PC-9 (cell line): ENCODE measurements at regions not wholly inside any gene's neighbourhood (a gene's known extent, or its start where the extent isn't known, plus 50 kb on each side); places are given as distances from the start of the nearest gene placed in this dataset.

ENCODE experiments used
- BruUV-seq: library from RNA; stranded (reverse); fragments of 400-500 nt; replicated peaks from 2 replicates; lab custom pipeline; 2021; lab: Mats Ljungman, UMichigan
- CTCF ChIA-PET: fragments of 300-600 bp; sonication (Branson Sonifier 250); formaldehyde crosslinking; loops from one replicate; lab custom pipeline; 2022; ENCODE audit warnings: antibody characterized with exemption; lab: Charles Lee
- POLR2A ChIA-PET: fragments of 300-600 bp; sonication (Branson Sonifier 250); formaldehyde crosslinking; loops from one replicate; lab custom pipeline; 2022; ENCODE audit warnings: antibody characterized with exemption; ENCODE audit not compliant: unreplicated experiment; lab: Charles Lee
- DNase-seq, 2 experiments: peaks; one replicate each; pipeline versions ENCODE4 v3.0.0 to v3.0.0-alpha.2; 2015 to 2022; ENCODE audit warnings: mixed read lengths in 1 of 2
- H2AFZ ChIP-seq: fragments of 200-600 bp; sonication (generic); 2 replicates; pipeline ENCODE4 v1.8.1; 2017; ENCODE audit warnings: antibody characterized with exemption
- H3F3A ChIP-seq: fragments of 200-600 bp; sonication (generic); 2 replicates; pipeline ENCODE4 v1.8.1; 2017; ENCODE audit warnings: antibody characterized with exemption, mild to moderate bottlenecking, low read depth; ENCODE audit not compliant: insufficient read depth
- H3K27ac ChIP-seq: fragments of 200-600 bp; sonication (generic); 2 replicates; pipeline ENCODE4 v1.6.1; 2016; ENCODE audit warnings: mixed run types
- H3K27me3 ChIP-seq: fragments of 200-600 bp; sonication (generic); 2 replicates; pipeline ENCODE4 v1.6.1; 2016; ENCODE audit warnings: low read depth, mixed run types; ENCODE audit not compliant: insufficient read depth
- H3K36me3 ChIP-seq: fragments of 200-600 bp; sonication (generic); 2 replicates; pipeline ENCODE4 v1.6.1; 2016; ENCODE audit warnings: low read depth, mixed run types
- H3K4me1 ChIP-seq: fragments of 200-600 bp; sonication (generic); replicated peaks from 2 replicates; pipeline ENCODE4 v1.6.1; 2016; ENCODE audit warnings: mixed run types; ENCODE audit not compliant: insufficient read depth
- H3K4me2 ChIP-seq: fragments of 200-600 bp; sonication (generic); 2 replicates; pipeline ENCODE4 v1.6.1; 2017; ENCODE audit warnings: mixed run types
- H3K4me3 ChIP-seq: fragments of 200-600 bp; sonication (generic); 2 replicates; pipeline ENCODE4 v1.6.1; 2016; ENCODE audit warnings: mixed run types
- H3K79me2 ChIP-seq: fragments of 200-600 bp; sonication (generic); 2 replicates; pipeline ENCODE4 v1.6.1; 2017; ENCODE audit warnings: low read depth, mixed run types
- H3K9me2 ChIP-seq: fragments of 200-600 bp; sonication (generic); 2 replicates; pipeline ENCODE4 v1.8.1; 2017; ENCODE audit warnings: mild to moderate bottlenecking; ENCODE audit not compliant: insufficient read depth
- H3K9me3 ChIP-seq: fragments of 200-600 bp; sonication (generic); 2 replicates; pipeline ENCODE4 v1.8.1; 2016; ENCODE audit warnings: low read depth; ENCODE audit not compliant: insufficient read depth
- H4K20me1 ChIP-seq: fragments of 200-600 bp; sonication (generic); 2 replicates; pipeline ENCODE4 v1.8.1; 2017; ENCODE audit not compliant: insufficient read depth
- CTCF ChIP-seq: fragments of 200-600 bp; sonication (generic); conservative IDR thresholded peaks from 2 replicates; pipeline ENCODE4 v1.6.1; 2017; ENCODE audit warnings: mixed run types, antibody characterized with exemption, mild to moderate bottlenecking, moderate library complexity
- EZH2 ChIP-seq: fragments of 200-600 bp; sonication (generic); IDR thresholded peaks from 2 replicates; pipeline ENCODE4 v1.8.0; 2017; ENCODE audit warnings: antibody characterized with exemption, low read depth
- intact Hi-C: fragments of 100-400 bp; cut with micrococcal nuclease; formaldehyde crosslinking; loops from one replicate; pipeline ENCODE4 v1.10.0; 2022; ENCODE audit not compliant: unreplicated experiment

- H3K4me2 ChIP-seq, result no peak overlapping the region
- H3F3A ChIP-seq, result no peaks in the 10 kb centered on the region
- DNase-seq, result no peak
- ChIA-PET POLR2A (interaction anchor here (0.6 to 0.7 kb wide), 2 partner anchors 72 to 1067 kb away, joined by 6 to 7 read pairs; no protein-coding TSS in a partner anchor), CTCF (no interaction called here)
- no peaks in the 10 kb centered on the region for H3K4me1 ChIP-seq
- H3K4me3 ChIP-seq, result no peak overlapping the region
- H3K27ac ChIP-seq, result no peak overlapping the region
- H3K79me2 ChIP-seq, result no peaks in the 10 kb centered on the region
- H2AFZ ChIP-seq, result no peak overlapping the region
- TF ChIP-seq EZH2 (no peak), CTCF (no peak)
- intact Hi-C loops, result no loop called here
- H3K9me3 ChIP-seq, result no peaks in the 10 kb centered on the region
- H3K27me3 ChIP-seq, result no peaks in the 10 kb centered on the region
- H3K9me2 ChIP-seq, result no peaks in the 10 kb centered on the region; the same call in 1 of the 2 replicates
- H3K36me3 ChIP-seq, result no peaks in the 10 kb centered on the region
- no TSS peak for BruUV-seq
- no peaks in the 10 kb centered on the region for H4K20me1 ChIP-seq
Measured at GRCh38 chr12:16472631-16473030, 125.2 kb downstream of the MGST1 start.

GRCh38 chr12:16473610-16474326, 126.3 kb downstream of the MGST1 start:
- DNase-seq, result no peak
- CTCF ChIA-PET, result no interaction called here
- POLR2A ChIA-PET, result no interaction called here

GRCh38 chr12:16474801-16475200, 127.4 kb downstream of the MGST1 start:
- ChIA-PET POLR2A (interaction anchor here (0.6 kb wide), 1 partner anchor 69 kb away, joined by 6 read pairs; no protein-coding TSS in a partner anchor), CTCF (no interaction called here)
- H3K4me1 ChIP-seq, result no peaks in the 10 kb centered on the region
- H3F3A ChIP-seq, result no peaks in the 10 kb centered on the region
- H3K79me2 ChIP-seq, result no peaks in the 10 kb centered on the region
- no peaks in the 10 kb centered on the region for H3K9me3 ChIP-seq
- no peak overlapping the region for H3K27ac ChIP-seq
- H3K36me3 ChIP-seq, result no peaks in the 10 kb centered on the region
- H3K9me2 ChIP-seq, result no peaks in the 10 kb centered on the region; the same call in 1 of the 2 replicates
- H2AFZ ChIP-seq, result no peak overlapping the region
- intact Hi-C loops, result no loop called here
- no peak for DNase-seq
- H4K20me1 ChIP-seq, result no peaks in the 10 kb centered on the region
- BruUV-seq, result no TSS peak
- TF ChIP-seq EZH2 (no peak), CTCF (no peak)
- no peak overlapping the region for H3K4me2 ChIP-seq
- H3K27me3 ChIP-seq, result no peaks in the 10 kb centered on the region
- H3K4me3 ChIP-seq, result no peak overlapping the region

More at GRCh38 chr12:16473610-16474326, 126.3 kb downstream of the MGST1 start:
- TF ChIP-seq EZH2, result no peak
- TF ChIP-seq CTCF, result no peak
- H3K36me3 ChIP-seq, result no peaks in the 10 kb centered on the region
- H3K79me2 ChIP-seq, result no peaks in the 10 kb centered on the region
- no peak overlapping the region for H3K27ac ChIP-seq
- H3K4me1 ChIP-seq, result no peaks in the 10 kb centered on the region
- no peaks in the 10 kb centered on the region for H3K27me3 ChIP-seq
- H3K4me3 ChIP-seq, result no peak overlapping the region
- no peaks in the 10 kb centered on the region for H3K9me3 ChIP-seq
- H3K4me2 ChIP-seq, result no peak overlapping the region
- no peaks in the 10 kb centered on the region for H3F3A ChIP-seq
- H4K20me1 ChIP-seq, result no peaks in the 10 kb centered on the region
- H2AFZ ChIP-seq, result no peak overlapping the region
- no peaks in the 10 kb centered on the region; the same call in 1 of the 2 replicates for H3K9me2 ChIP-seq
- BruUV-seq, result no TSS peak
- intact Hi-C loops, result no loop called here
